ENCODE measurements at regions not wholly inside any gene's neighbourhood (a gene's known extent, or its start where the extent isn't known, plus 50 kb on each side); places are given as distances from the start of the nearest gene placed in this dataset.

GRCh38 chr21:41068967-41069642, 98.9 kb upstream of the BACE2 start:
- no peak for TF ChIP-seq POLR2A (IDR thresholded peaks at IDR 0.05)
- TF ChIP-seq CTCF (IDR thresholded peaks at IDR 0.05): peak in 5 of 7 experiments; percentile 76 to 84 (median 83)
- no peak for TF ChIP-seq EP300 (IDR thresholded peaks at IDR 0.05)
- peak in 1 of 3 donors; percentile 26 for TF ChIP-seq POLR2AphosphoS5 (IDR thresholded peaks at IDR 0.05)
